Stomach (tissue), 8 donors: ENCODE measurements at regions not wholly inside any gene's neighbourhood (a gene's known extent, or its start where the extent isn't known, plus 50 kb on each side); places are given as distances from the start of the nearest gene placed in this dataset.

Experiments used
- DNase-seq, 2 donors: peaks; one replicate each; pipeline versions ENCODE4 v3.0.0 to v3.0.0-alpha.2; 2013 to 2019
- H3K27ac ChIP-seq, 5 donors: fragments of 200-600 bp in 4 of 5; sonication (generic) in 4 of 5; one replicate each; pipeline ENCODE4 v1.5.1; 2013 to 2019; ENCODE audit warnings: mild to moderate bottlenecking in 1 of 5, moderate library complexity in 1 of 5
- H3K27me3 ChIP-seq, 3 donors: fragments of 200-600 bp; sonication (generic); one replicate each; pipeline ENCODE4 v1.5.1; 2017 to 2019; ENCODE audit warnings: mixed run types in 1 of 3
- H3K36me3 ChIP-seq, 4 donors: fragments of 200-600 bp; sonication (generic); 1 replicate in 3 of 4; 2 replicates in 1 of 4; pipeline ENCODE4 v1.5.1; 2016 to 2019
- H3K4me1 ChIP-seq, 4 donors: fragments of 200-600 bp; sonication (generic); one replicate each; pipeline ENCODE4 v1.5.1; 2016 to 2019
- H3K4me3 ChIP-seq, 4 donors: fragments of 200-600 bp; sonication (generic) in 3 of 4; one replicate each; pipeline ENCODE4 v1.5.1; 2016 to 2019; ENCODE audit warnings: mild to moderate bottlenecking in 1 of 4
- H3K9me3 ChIP-seq, 4 donors: fragments of 200-600 bp; sonication (generic); one replicate each; pipeline ENCODE4 v1.5.1; 2016 to 2019
- CTCF ChIP-seq, 7 experiments: fragments of 450-650 bp in 4 of 7; fragments of 200-600 bp in 3 of 7; sonication (generic) in 3 of 7; IDR thresholded peaks; one replicate each; pipeline ENCODE4 v1.5.1; 2016 to 2019; ENCODE audit warnings: antibody characterized with exemption in 7 of 7, control low read depth in 2 of 7, mild to moderate bottlenecking in 1 of 7
- EP300 ChIP-seq: sonication (generic); formaldehyde crosslinking; IDR thresholded peaks from one replicate; pipeline ENCODE4 v1.6.1; 2017; ENCODE audit warnings: antibody characterized with exemption
- POLR2A ChIP-seq, 4 donors: fragments of 450-650 bp; IDR thresholded peaks; one replicate each; pipeline ENCODE4 v1.6.1; 2016; ENCODE audit warnings: antibody characterized with exemption in 4 of 4, control low read depth in 2 of 4, mild to moderate bottlenecking in 1 of 4, moderate library complexity in 1 of 4
- POLR2AphosphoS5 ChIP-seq, 3 donors: sonication (generic); formaldehyde crosslinking; IDR thresholded peaks; one replicate each; pipeline ENCODE4 v1.6.1; 2016; ENCODE audit warnings: antibody characterized with exemption in 3 of 3
- WGBS, 5 donors: extraction: QIAGEN DNeasy Blood & Tissue Kit in 3 of 5; methylation state at CpG; one replicate each; pipeline versions ENCODE4 v1.1.5 to v1.1.7; 2013 to 2018; 5-methylcytosine and 5-hydroxymethylcytosine counted together
- intact Hi-C: fragments of 100-400 bp; cut with DNase I; formaldehyde crosslinking; loops from one replicate; pipeline ENCODE4 v1.15.1; 2023; ENCODE audit warnings: low total_unique reads
- donor health status: healthy with polysubstance abuse.
- donor health status: Bipolar disorder and iron deficiency.
- donor health status: healthy.

- Histone ChIP-seq H3K36me3 (no peaks in the 10 kb centered on the region), H3K9me3 (no peaks in the 10 kb centered on the region), H3K27me3 (no peaks in the 10 kb centered on the region), H3K4me1 (no peaks in the 10 kb centered on the region), H3K27ac (no peak overlapping the region), H3K4me3 (no peak overlapping the region)
- DNase-seq = no peak
- WGBS, 5 donors = 90 to 95% (median 92%) methylated on average over 13 of the region's 13 CpGs
- TF ChIP-seq EP300 (no peak), POLR2AphosphoS5 (IDR thresholded peaks at IDR 0.05) (no peak), POLR2A (IDR thresholded peaks at IDR 0.05) (no peak), CTCF (IDR thresholded peaks at IDR 0.05) (no peak)
- intact Hi-C loops = no loop called here
Measured at GRCh38 chr16:72284042-72284789, 112.3 kb upstream of the PMFBP1 start.

GRCh38 chr16:72282362-72282761 is 110.4 kb upstream of the PMFBP1 start:
- no peak for DNase-seq
- no peak overlapping the region for H3K4me3 ChIP-seq
- H3K4me1 ChIP-seq = no peaks in the 10 kb centered on the region
- no peak overlapping the region for H3K27ac ChIP-seq
- intact Hi-C loops = no loop called here
- TF ChIP-seq EP300 (no peak), POLR2A (IDR thresholded peaks at IDR 0.05) (no peak), CTCF (IDR thresholded peaks at IDR 0.05) (no peak), POLR2AphosphoS5 (IDR thresholded peaks at IDR 0.05) (no peak)
- no peaks in the 10 kb centered on the region for H3K9me3 ChIP-seq
- WGBS, 5 donors = 41 to 60% (median 51%) methylated on average over 1 of the region's 1 CpG
- no peaks in the 10 kb centered on the region for H3K36me3 ChIP-seq
- H3K27me3 ChIP-seq = no peaks in the 10 kb centered on the region

DNA sequence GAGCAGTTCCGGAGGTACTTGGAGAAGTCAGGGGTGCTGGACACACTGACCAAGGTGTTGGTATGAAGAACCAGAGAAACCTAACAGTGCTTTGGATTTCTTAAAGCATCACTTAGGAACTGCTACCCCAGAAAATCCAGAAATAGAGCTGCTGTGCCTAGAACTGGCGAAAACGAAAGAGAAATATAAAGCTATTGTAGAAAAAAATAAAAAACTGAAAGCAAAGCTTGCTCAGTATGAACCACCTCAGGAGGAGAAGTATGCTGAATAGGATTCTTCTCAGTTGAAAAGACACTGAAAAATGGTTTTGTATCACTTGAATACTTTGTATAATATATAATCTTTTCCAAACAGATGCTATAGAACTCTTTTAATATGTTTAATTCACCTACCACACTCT is 106.3 kb upstream of the PMFBP1 start:
- Histone ChIP-seq H3K36me3 (no peaks in the 10 kb centered on the region), H3K27me3 (no peaks in the 10 kb centered on the region), H3K9me3 (no peaks in the 10 kb centered on the region), H3K4me3 (no peak overlapping the region), H3K27ac (no peak overlapping the region), H3K4me1 (no peaks in the 10 kb centered on the region)
- no peak for DNase-seq
- intact Hi-C loops = no loop called here
- TF ChIP-seq CTCF (IDR thresholded peaks at IDR 0.05) (no peak), EP300 (no peak), POLR2A (IDR thresholded peaks at IDR 0.05) (no peak), POLR2AphosphoS5 (IDR thresholded peaks at IDR 0.05) (no peak)
- 92 to 97% (median 94%) methylated on average over 3 of the region's 3 CpGs for WGBS, 5 donors

- no peaks in the 10 kb centered on the region for H3K9me3 ChIP-seq
- H3K27me3 ChIP-seq = no peaks in the 10 kb centered on the region
- H3K27ac ChIP-seq = no peak overlapping the region
- H3K4me3 ChIP-seq = no peak overlapping the region
- intact Hi-C loops = no loop called here
- DNase-seq = no peak
- WGBS, 5 donors = 75 to 80% (median 78%) methylated on average over 2 of the region's 2 CpGs
- H3K4me1 ChIP-seq = no peaks in the 10 kb centered on the region
- H3K36me3 ChIP-seq = no peaks in the 10 kb centered on the region
- no peak for TF ChIP-seq POLR2A (IDR thresholded peaks at IDR 0.05)
- TF ChIP-seq POLR2AphosphoS5 (IDR thresholded peaks at IDR 0.05) = no peak
Measured at GRCh38 chr16:72277749-72278148, 105.8 kb upstream of the PMFBP1 start.

GRCh38 chr16:72271699-72272240 is 99.8 kb upstream of the PMFBP1 start:
- Histone ChIP-seq H3K4me1 (no peaks in the 10 kb centered on the region), H3K4me3 (no peak overlapping the region), H3K36me3 (no peaks in the 10 kb centered on the region), H3K27me3 (no peaks in the 10 kb centered on the region), H3K27ac (no peak overlapping the region), H3K9me3 (no peaks in the 10 kb centered on the region)
- TF ChIP-seq POLR2A (IDR thresholded peaks at IDR 0.05) (no peak), CTCF (IDR thresholded peaks at IDR 0.05) (no peak), POLR2AphosphoS5 (IDR thresholded peaks at IDR 0.05) (no peak)
- WGBS, 5 donors = 83 to 95% (median 95%) methylated on average over 3 of the region's 3 CpGs
- intact Hi-C loops = no loop called here
- DNase-seq = no peak
